ENCODE measurements at regions not wholly inside any gene's neighbourhood (a gene's known extent, or its start where the extent isn't known, plus 50 kb on each side); places are given as distances from the start of the nearest gene placed in this dataset.
"Not testable (repeated sequence)": the region's sequence is repeated elsewhere in the genome, so short reads cannot be mapped to it uniquely, and the experiment has no call there.

DNA sequence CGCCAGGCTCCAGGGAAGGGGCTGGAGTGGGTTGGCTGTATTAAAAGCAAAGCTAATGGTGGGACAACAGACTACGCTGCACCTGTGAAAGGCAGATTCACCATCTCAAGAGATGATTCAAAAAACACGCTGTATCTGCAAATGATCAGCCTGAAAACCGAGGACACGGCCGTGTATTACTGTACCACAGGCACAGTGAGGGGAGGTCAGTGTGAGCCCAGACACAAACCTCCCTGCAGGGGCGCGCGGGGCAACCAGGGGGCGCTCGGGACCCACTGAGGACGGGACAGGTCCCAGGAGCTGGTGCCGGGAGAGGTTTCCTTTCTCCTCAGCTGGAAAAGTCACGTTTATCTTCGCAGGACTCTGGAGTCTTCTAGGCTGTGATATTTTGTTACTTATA lies 239.4 kb upstream of the TP53TG3 start:
- TF ChIP-seq, protein P1, sequence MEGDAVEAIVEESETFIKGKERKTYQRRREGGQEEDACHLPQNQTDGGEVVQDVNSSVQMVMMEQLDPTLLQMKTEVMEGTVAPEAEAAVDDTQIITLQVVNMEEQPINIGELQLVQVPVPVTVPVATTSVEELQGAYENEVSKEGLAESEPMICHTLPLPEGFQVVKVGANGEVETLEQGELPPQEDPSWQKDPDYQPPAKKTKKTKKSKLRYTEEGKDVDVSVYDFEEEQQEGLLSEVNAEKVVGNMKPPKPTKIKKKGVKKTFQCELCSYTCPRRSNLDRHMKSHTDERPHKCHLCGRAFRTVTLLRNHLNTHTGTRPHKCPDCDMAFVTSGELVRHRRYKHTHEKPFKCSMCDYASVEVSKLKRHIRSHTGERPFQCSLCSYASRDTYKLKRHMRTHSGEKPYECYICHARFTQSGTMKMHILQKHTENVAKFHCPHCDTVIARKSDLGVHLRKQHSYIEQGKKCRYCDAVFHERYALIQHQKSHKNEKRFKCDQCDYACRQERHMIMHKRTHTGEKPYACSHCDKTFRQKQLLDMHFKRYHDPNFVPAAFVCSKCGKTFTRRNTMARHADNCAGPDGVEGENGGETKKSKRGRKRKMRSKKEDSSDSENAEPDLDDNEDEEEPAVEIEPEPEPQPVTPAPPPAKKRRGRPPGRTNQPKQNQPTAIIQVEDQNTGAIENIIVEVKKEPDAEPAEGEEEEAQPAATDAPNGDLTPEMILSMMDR (IDR thresholded peaks at IDR 0.05) = not testable (repeated sequence)
- TF ChIP-seq POLR2A (IDR thresholded peaks at IDR 0.05) = not testable (repeated sequence)

Measured in testis (tissue), 2 donors.